ENCODE measurements at regions not wholly inside any gene's neighbourhood (a gene's known extent, or its start where the extent isn't known, plus 50 kb on each side); places are given as distances from the start of the nearest gene placed in this dataset.

- TF ChIP-seq CTCF (IDR thresholded peaks at IDR 0.05; ENCODE audit: unreplicated experiment), result no peak
- H3K4me3 Mint-ChIP-seq, result no peak overlapping the region
- H3K4me1 Mint-ChIP-seq, result no peaks in the 10 kb centered on the region
- no peak overlapping the region for H3K27ac Mint-ChIP-seq
- no peaks in the 10 kb centered on the region for H3K36me3 Mint-ChIP-seq
- H3K27me3 Mint-ChIP-seq (ENCODE audit: low read depth), result no peaks in the 10 kb centered on the region
- no peak for DNase-seq (ENCODE audit: low spot score in 2 of 2, unreplicated experiment in 2 of 2)
- peaks cover 8% of the 10 kb centered on the region for H3K9me3 Mint-ChIP-seq
These were observed 713.3 kb downstream of the REEP3 start for GRCh38 chr10:64234489-64234888.

GRCh38 chr10:64257704-64258103, 736.5 kb downstream of the REEP3 start:
- Mint-ChIP-seq H3K27ac (no peak overlapping the region), H3K4me1 (no peaks in the 10 kb centered on the region), H3K27me3 (ENCODE audit: low read depth) (no peaks in the 10 kb centered on the region), H3K9me3 (no peaks in the 10 kb centered on the region), H3K4me3 (no peak overlapping the region), H3K36me3 (no peaks in the 10 kb centered on the region)
- TF ChIP-seq CTCF (IDR thresholded peaks at IDR 0.05; ENCODE audit: unreplicated experiment), result no peak
- DNase-seq (ENCODE audit: low spot score in 2 of 2, unreplicated experiment in 2 of 2), result no peak

- no peak for DNase-seq (ENCODE audit: low spot score in 2 of 2, unreplicated experiment in 2 of 2)
- Mint-ChIP-seq H3K9me3 (no peaks in the 10 kb centered on the region), H3K27ac (no peak overlapping the region), H3K27me3 (ENCODE audit: low read depth) (no peaks in the 10 kb centered on the region), H3K36me3 (no peaks in the 10 kb centered on the region), H3K4me3 (no peak overlapping the region), H3K4me1 (no peaks in the 10 kb centered on the region)
- TF ChIP-seq CTCF (IDR thresholded peaks at IDR 0.05; ENCODE audit: unreplicated experiment), result no peak
These were observed 739.9 kb downstream of the REEP3 start for GRCh38 chr10:64261092-64261491.

GRCh38 chr10:64261676-64262075, 740.5 kb downstream of the REEP3 start:
- Mint-ChIP-seq H3K4me1 (no peaks in the 10 kb centered on the region), H3K27me3 (ENCODE audit: low read depth) (no peaks in the 10 kb centered on the region), H3K4me3 (no peak overlapping the region), H3K9me3 (no peaks in the 10 kb centered on the region), H3K27ac (no peak overlapping the region), H3K36me3 (no peaks in the 10 kb centered on the region)
- no peak for DNase-seq (ENCODE audit: low spot score in 2 of 2, unreplicated experiment in 2 of 2)
- TF ChIP-seq CTCF (IDR thresholded peaks at IDR 0.05; ENCODE audit: unreplicated experiment), result no peak

- Mint-ChIP-seq H3K9me3 (no peaks in the 10 kb centered on the region), H3K27me3 (ENCODE audit: low read depth) (peaks cover 7% of the 10 kb centered on the region), H3K4me3 (no peak overlapping the region), H3K4me1 (no peaks in the 10 kb centered on the region), H3K27ac (no peak overlapping the region), H3K36me3 (no peaks in the 10 kb centered on the region)
- DNase-seq (ENCODE audit: low spot score in 2 of 2, unreplicated experiment in 2 of 2), result no peak
- TF ChIP-seq CTCF (IDR thresholded peaks at IDR 0.05; ENCODE audit: unreplicated experiment), result no peak
These were observed 744.8 kb downstream of the REEP3 start for GRCh38 chr10:64265961-64266360.

- no peak for TF ChIP-seq CTCF (IDR thresholded peaks at IDR 0.05; ENCODE audit: unreplicated experiment)
- Mint-ChIP-seq H3K36me3 (no peaks in the 10 kb centered on the region), H3K27me3 (ENCODE audit: low read depth) (peaks cover 7% of the 10 kb centered on the region), H3K9me3 (no peaks in the 10 kb centered on the region), H3K4me1 (no peaks in the 10 kb centered on the region), H3K4me3 (no peak overlapping the region), H3K27ac (no peak overlapping the region)
- DNase-seq (ENCODE audit: low spot score in 2 of 2, unreplicated experiment in 2 of 2), result no peak
These were observed 750.3 kb downstream of the REEP3 start for GRCh38 chr10:64271508-64271907.

Data from mesothelial cell of epicardium (in vitro differentiated cells).